ENCODE measurements at regions not wholly inside any gene's neighbourhood (a gene's known extent, or its start where the extent isn't known, plus 50 kb on each side); places are given as distances from the start of the nearest gene placed in this dataset.
"Not testable (repeated sequence)": the region's sequence is repeated elsewhere in the genome, so short reads cannot be mapped to it uniquely, and the experiment has no call there.

GRCh38 chr5:102627315-102627714, 127.8 kb upstream of the PAM start:
- no peak overlapping the region for H3K27ac Mint-ChIP-seq
- no peaks in the 10 kb centered on the region for H3K4me1 Mint-ChIP-seq
- H3K4me3 Mint-ChIP-seq: no peak overlapping the region
- H3K27me3 Mint-ChIP-seq: peaks cover 5% of the 10 kb centered on the region
- CTCF ChIA-PET: no interaction called here
- DNase-seq: no peak
- no peaks in the 10 kb centered on the region for H3K36me3 Mint-ChIP-seq
- peaks cover 5% of the 10 kb centered on the region for H3K9me3 Mint-ChIP-seq

- no peak overlapping the region for H3K27ac Mint-ChIP-seq
- CTCF ChIA-PET: interaction anchor here (1.2 kb wide), 1 partner anchor 53 kb away, joined by 3 read pairs; no protein-coding TSS in a partner anchor
- peaks cover 5% of the 10 kb centered on the region for H3K27me3 Mint-ChIP-seq
- peaks cover 9% of the 10 kb centered on the region for H3K9me3 Mint-ChIP-seq
- H3K4me3 Mint-ChIP-seq: no peak overlapping the region
- no peaks in the 10 kb centered on the region for H3K36me3 Mint-ChIP-seq
- DNase-seq: no peak
- H3K4me1 Mint-ChIP-seq: no peaks in the 10 kb centered on the region
These were observed 126.5 kb upstream of the PAM start for GRCh38 chr5:102628441-102629175.

- Mint-ChIP-seq H3K27ac (no peak overlapping the region), H3K36me3 (no peaks in the 10 kb centered on the region), H3K27me3 (peaks cover 5% of the 10 kb centered on the region), H3K4me3 (no peak overlapping the region), H3K9me3 (peaks cover 9% of the 10 kb centered on the region), H3K4me1 (no peaks in the 10 kb centered on the region)
- CTCF ChIA-PET: no interaction called here
- no peak for DNase-seq
These were observed 125.1 kb upstream of the PAM start for GRCh38 chr5:102629827-102630605.

DNA sequence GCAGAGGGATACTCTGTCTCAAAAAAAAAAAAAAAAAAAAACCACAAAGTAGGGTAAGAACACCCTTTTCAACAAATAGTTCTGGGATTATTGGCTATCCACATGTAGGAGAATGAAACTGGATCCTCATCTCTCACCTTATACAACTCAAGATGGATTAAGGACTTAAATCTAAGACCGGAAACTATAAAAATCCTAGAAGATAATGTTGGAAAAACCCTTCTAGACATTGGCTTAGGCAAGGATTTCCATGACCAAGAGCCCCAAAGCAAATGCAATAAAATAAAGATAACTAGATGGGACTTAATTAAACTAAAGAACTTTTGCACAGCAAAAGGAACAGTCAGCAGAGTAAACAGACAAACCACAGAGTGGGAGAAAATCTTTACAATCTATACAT, 119.7 kb upstream of the PAM start:
- CTCF ChIA-PET, H3K4me1 Mint-ChIP-seq, H3K27me3 Mint-ChIP-seq, H3K36me3 Mint-ChIP-seq, H3K27ac Mint-ChIP-seq, H3K9me3 Mint-ChIP-seq, H3K4me3 Mint-ChIP-seq, DNase-seq: not testable (repeated sequence)

DNA sequence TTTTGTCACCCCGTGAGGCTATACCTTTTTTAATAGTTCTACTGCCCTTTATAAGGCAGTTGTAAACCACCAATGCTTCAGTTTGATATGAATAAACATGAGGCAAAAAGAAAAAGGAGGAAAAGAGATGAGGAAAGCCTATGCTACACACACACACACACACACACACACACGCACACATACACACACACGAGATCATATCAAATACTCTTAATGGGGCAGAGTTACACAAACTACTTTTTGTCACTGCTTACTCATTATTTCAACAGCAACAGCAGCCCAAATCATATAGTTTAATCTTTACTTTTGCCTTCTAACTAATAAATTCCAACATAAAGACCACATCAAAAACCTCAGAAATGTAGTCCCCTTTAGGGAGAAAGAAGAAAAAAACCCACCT, 116.8 kb upstream of the PAM start:
- peaks cover under 1% of the 10 kb centered on the region for H3K9me3 Mint-ChIP-seq
- H3K36me3 Mint-ChIP-seq: no peaks in the 10 kb centered on the region
- H3K27ac Mint-ChIP-seq: no peak overlapping the region
- no peak for DNase-seq
- peaks cover 4% of the 10 kb centered on the region for H3K27me3 Mint-ChIP-seq
- no peaks in the 10 kb centered on the region for H3K4me1 Mint-ChIP-seq
- no peak overlapping the region for H3K4me3 Mint-ChIP-seq
- CTCF ChIA-PET: no interaction called here

GRCh38 chr5:102638912-102639652, 116.0 kb upstream of the PAM start:
- Mint-ChIP-seq H3K27me3 (peaks cover 4% of the 10 kb centered on the region), H3K27ac (no peak overlapping the region), H3K4me3 (no peak overlapping the region), H3K36me3 (no peaks in the 10 kb centered on the region), H3K9me3 (no peaks in the 10 kb centered on the region), H3K4me1 (no peaks in the 10 kb centered on the region)
- DNase-seq: no peak
- CTCF ChIA-PET: no interaction called here

DNA sequence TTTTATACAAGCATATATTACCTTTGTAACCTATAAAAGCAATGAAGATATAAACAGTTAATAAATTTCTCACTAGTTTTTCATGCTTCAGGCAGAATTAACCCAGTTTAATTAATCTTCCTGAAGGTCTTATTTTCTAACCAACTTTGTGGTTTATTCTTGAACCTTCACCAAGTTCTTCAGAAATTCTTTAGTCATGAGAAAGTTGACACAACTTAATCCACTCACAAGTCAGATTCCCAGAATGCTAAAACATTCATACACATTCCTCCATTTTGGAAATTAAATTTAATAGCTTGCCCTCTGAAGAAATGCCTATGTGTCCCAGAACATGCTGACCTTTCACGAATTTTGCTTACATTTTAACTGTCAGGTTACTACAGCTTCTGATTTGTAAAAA, 105.4 kb upstream of the PAM start:
- DNase-seq: no peak
- Mint-ChIP-seq H3K27me3 (no peaks in the 10 kb centered on the region), H3K27ac (no peak overlapping the region), H3K4me3 (no peak overlapping the region), H3K4me1 (no peaks in the 10 kb centered on the region), H3K9me3 (no peaks in the 10 kb centered on the region), H3K36me3 (no peaks in the 10 kb centered on the region)
- CTCF ChIA-PET: no interaction called here

- H3K27ac Mint-ChIP-seq: no peak overlapping the region
- peaks cover 1% of the 10 kb centered on the region for H3K27me3 Mint-ChIP-seq
- no peaks in the 10 kb centered on the region for H3K36me3 Mint-ChIP-seq
- H3K4me1 Mint-ChIP-seq: no peaks in the 10 kb centered on the region
- no peaks in the 10 kb centered on the region for H3K9me3 Mint-ChIP-seq
- H3K4me3 Mint-ChIP-seq: no peak overlapping the region
- CTCF ChIA-PET: no interaction called here
- DNase-seq: no peak
These were observed 103.6 kb upstream of the PAM start for GRCh38 chr5:102651466-102651865.

GRCh38 chr5:102654559-102655349, 100.4 kb upstream of the PAM start:
- H3K27ac Mint-ChIP-seq: no peak overlapping the region

DNA sequence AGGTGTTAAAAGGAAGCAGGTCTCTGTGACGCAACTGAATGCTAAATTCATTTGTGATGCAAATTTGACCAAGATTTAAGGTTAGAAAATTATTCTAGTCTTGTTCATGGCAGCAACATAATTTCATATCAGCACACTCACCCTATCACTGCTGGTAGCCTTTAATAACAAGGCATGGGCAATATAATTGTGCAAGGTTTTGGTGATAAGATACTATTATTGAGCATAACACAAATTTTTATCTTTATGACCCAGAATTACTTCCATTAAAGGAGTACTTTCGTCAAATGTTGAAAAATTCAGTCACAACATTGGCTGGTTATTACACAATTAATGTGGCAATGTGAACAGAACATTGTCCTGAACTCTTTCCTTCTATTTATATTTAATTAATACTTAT, 96.0 kb upstream of the PAM start:
- DNase-seq: no peak
- Mint-ChIP-seq H3K36me3 (no peaks in the 10 kb centered on the region), H3K4me1 (no peaks in the 10 kb centered on the region), H3K27me3 (peaks cover 5% of the 10 kb centered on the region), H3K4me3 (no peak overlapping the region), H3K9me3 (no peaks in the 10 kb centered on the region), H3K27ac (no peak overlapping the region)
- CTCF ChIA-PET: no interaction called here

More at GRCh38 chr5:102654559-102655349, 100.4 kb upstream of the PAM start:
- CTCF ChIA-PET: no interaction called here
- H3K9me3 Mint-ChIP-seq: no peaks in the 10 kb centered on the region
- DNase-seq: no peak
- H3K36me3 Mint-ChIP-seq: no peaks in the 10 kb centered on the region
- no peaks in the 10 kb centered on the region for H3K4me1 Mint-ChIP-seq
- H3K4me3 Mint-ChIP-seq: no peak overlapping the region
- peaks cover 5% of the 10 kb centered on the region for H3K27me3 Mint-ChIP-seq

DNA sequence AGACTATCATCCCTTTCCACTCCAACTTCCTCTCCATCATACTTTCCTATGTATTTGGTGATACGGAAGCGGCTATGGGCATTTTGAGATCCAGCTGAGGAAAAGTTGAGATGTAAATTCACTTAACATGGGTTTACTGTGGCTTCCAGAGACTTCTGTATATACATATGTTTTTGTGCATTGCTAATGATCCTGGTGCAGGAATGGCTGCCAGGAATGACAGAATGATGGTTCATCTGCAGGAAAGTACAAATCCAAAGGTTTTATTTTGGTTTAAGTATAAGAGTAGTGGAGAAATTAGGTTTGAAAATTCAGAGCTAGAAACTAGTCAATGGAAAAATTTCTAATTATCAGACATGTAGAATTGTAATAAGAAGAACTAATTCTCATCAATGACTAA, 95.0 kb upstream of the PAM start:
- no peak for DNase-seq
- CTCF ChIA-PET: no interaction called here
- H3K9me3 Mint-ChIP-seq: no peaks in the 10 kb centered on the region
- H3K27me3 Mint-ChIP-seq: peaks cover 5% of the 10 kb centered on the region
- H3K36me3 Mint-ChIP-seq: no peaks in the 10 kb centered on the region
- no peaks in the 10 kb centered on the region for H3K4me1 Mint-ChIP-seq
- H3K4me3 Mint-ChIP-seq: no peak overlapping the region
- H3K27ac Mint-ChIP-seq: no peak overlapping the region

DNA sequence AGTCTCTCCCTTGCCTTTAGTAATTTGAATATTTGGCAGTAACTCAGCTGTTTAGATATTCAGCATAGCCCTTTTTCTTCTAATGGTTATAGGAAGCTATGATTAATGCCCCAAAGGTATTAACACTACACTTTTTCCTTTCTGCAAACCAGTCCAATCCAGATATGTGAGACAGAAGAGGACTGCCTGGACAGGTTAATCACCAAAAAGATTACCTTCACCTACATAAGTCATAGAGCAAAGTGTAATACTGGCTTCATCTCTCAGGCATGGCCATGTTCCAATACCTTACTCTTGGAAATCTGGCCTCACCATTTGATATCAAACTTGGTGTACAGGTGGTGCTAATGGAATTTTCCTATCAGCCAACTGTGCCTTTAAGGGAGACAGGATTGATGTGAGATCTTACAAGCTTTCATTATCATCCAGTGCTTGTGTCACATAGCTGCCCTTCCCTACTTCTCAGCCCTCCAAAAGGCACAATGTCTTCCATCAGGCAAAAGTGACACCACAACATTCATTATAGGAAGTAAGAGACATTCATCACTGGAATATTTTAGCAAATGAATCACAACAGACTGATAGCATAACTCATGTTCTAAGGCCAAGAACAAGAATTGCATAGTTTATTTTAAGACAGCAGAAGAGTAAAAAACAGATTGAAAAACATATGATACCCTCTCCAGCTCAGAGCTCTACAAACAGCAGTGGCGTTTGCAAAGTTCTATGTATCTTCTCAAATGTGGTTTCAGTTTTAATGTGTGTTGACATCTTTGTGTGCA, 91.2 kb upstream of the PAM start:
- no peaks in the 10 kb centered on the region for H3K9me3 Mint-ChIP-seq
- no peak for DNase-seq
- CTCF ChIA-PET: no interaction called here
- H3K4me3 Mint-ChIP-seq: no peak overlapping the region
- H3K27ac Mint-ChIP-seq: no peak overlapping the region
- no peaks in the 10 kb centered on the region for H3K27me3 Mint-ChIP-seq
- H3K36me3 Mint-ChIP-seq: no peaks in the 10 kb centered on the region
- H3K4me1 Mint-ChIP-seq: no peaks in the 10 kb centered on the region

GRCh38 chr5:102664616-102665335, 90.3 kb upstream of the PAM start:
- H3K27ac Mint-ChIP-seq: no peak overlapping the region
- no peaks in the 10 kb centered on the region for H3K27me3 Mint-ChIP-seq
- CTCF ChIA-PET: no interaction called here
- DNase-seq: no peak
- H3K36me3 Mint-ChIP-seq: no peaks in the 10 kb centered on the region
- no peaks in the 10 kb centered on the region for H3K4me1 Mint-ChIP-seq
- H3K4me3 Mint-ChIP-seq: no peak overlapping the region
- H3K9me3 Mint-ChIP-seq: no peaks in the 10 kb centered on the region

Data from activated naive CD4-positive, alpha-beta T cell treated with anti-CD3 and anti-CD28 coated beads, Interleukin-2, amount 10 ng/mL, durations not matched to agents 7 days and 5 days (primary cell).